Activated T-cell treated with anti-CD3 and anti-CD28 coated beads, Interleukin-2, amount 50 U/mL, for 1 hour (primary cell): ENCODE measurements at regions not wholly inside any gene's neighbourhood (a gene's known extent, or its start where the extent isn't known, plus 50 kb on each side); places are given as distances from the start of the nearest gene placed in this dataset.

ENCODE experiments used
- DNase-seq: peaks from one replicate; pipeline ENCODE4 v3.0.0-alpha.2; 2020

DNA sequence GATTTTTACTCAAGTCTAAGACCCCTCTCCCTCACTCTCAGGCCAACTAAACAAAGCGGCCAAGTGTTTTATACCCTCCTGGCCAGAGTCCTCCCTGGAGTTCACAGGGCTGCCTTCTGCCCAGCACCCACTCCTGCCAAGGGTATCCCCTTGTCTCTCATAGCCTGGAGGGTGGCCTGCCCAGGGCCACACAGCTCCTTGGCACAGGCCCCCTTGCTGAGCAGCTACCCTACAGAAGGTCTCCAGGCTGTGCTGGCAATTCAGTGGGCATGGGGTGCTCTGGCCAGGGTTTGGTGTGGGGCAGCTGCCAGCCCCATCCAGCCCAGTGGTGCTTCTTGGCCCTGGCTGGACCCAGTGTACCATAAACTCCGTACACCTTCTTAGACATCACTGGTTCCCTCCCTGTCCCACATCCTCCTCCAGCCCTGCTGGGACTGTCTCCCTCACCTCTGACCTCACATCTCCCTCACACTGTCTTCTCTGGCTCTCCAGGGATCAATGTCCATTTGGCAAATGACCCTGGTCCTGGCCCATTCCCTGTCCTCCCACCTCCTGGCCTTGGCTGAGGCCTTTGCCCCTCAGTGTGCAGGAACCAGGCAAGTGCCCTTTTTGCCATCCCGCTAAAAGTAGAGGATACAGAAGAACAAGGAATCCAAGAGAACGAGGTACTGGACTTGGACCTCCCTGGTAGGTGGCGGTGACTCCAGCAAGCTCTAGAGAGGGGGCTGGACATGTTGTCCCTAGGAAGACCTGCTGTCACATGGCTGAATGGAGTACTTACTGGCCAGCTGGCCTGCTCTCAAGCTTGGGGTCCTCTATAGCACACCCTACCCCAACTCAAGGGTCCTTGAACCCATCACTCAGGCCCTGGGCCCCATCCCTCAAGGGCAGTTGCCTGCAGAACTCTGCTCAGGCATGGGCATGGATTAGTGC lies 50.0 kb upstream of the TRPM1 start:
- no peak for DNase-seq

DNA sequence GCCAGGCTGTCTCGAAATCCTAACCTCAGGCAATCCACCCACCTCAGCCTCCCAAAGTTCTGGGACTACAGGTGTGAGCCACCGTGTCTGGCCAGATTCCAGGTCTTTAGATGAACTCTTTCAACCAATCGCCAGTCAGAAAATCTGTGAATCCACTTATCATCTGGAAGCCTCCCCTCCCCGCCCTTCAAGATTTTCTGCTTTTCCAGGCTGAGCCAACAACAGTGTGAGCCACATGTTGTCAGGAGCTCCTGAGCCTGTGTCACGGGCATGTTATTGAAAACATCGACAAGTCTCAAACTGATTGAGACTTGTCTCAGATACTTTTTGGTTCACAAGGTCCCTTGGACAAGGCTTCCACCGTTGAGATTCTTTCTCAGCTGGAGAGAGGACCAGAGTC lies 52.0 kb upstream of the TRPM1 start:
- DNase-seq = no peak

DNA sequence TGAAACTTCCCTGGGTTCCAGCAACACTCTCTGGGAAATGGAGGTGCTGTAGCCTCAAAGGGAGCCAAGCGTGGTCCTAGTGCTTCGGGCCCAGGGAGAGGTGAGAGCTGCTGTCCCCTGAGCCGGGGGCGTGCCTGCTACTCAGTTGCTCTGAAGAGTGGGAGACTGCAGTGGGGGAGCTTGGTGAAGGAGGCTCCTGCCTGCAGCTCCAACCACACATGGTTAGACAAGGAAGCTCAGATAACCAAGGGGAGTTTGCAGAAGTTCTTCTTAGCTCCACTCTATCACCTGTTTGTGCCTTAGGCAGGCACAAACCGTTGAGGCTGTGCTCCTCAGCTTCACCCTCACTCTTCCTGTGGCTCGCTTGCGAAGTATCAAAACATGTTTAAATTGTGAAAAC lies 53.6 kb upstream of the TRPM1 start:
- DNase-seq = no peak

DNA sequence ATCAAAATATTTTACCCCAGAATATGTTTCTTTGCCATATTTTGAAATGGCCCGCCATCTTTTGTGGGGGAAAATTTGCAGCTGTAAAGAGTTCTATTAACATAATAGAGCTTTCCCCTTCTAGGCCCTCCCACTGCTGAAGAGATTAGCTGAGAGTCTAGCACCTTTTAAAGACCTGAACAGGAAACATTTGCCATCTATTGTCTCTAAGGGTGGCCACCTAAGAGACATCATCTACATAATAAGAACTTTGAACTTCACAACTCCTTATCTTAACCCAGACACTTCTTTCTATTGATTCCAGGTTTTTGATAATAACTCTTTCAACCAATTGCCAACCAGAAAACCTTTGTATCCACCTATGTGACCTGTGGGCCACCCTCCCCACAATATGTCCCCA lies 54.7 kb upstream of the TRPM1 start:
- no peak for DNase-seq

DNA sequence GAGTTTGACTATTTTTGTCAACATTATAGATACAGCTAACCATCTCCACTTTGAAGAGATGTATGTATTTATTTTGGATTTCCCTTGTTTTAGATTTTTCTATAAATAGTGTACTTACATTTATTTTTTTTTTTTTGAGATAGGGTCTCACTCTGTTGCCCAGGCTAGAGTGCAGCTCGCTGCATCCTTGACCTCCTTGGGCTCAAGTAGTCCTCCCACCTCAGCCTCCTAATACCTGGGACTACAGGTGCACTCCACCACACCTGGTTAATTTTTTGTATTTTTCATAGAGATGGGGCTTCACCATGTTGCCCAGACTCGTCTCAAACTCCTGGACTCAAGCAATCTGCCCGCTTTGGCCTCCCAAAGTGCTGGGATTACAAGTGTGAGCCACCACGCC lies 55.3 kb upstream of the TRPM1 start:
- no peak for DNase-seq

DNA sequence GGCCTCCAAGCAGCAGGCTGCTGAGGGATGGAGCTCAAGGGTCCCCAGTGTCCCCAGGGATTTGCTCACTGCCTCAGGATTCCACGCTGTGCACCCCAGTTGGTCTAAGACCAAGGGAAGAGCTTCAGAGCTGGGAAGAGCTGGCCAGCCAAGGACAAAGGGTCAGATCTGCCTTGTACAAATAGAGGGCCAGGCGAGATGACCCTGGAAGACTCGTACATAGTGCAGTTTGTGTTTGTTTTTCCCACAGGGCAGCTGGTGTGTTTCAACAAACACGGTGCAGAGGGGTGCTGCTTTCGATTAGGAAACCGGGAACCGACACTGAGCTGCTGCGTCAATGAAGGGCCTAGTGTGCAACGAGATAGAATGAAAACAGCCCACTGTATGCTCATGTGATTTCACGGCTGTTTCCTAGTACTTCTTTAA lies 56.1 kb upstream of the TRPM1 start:
- DNase-seq = no peak

DNA sequence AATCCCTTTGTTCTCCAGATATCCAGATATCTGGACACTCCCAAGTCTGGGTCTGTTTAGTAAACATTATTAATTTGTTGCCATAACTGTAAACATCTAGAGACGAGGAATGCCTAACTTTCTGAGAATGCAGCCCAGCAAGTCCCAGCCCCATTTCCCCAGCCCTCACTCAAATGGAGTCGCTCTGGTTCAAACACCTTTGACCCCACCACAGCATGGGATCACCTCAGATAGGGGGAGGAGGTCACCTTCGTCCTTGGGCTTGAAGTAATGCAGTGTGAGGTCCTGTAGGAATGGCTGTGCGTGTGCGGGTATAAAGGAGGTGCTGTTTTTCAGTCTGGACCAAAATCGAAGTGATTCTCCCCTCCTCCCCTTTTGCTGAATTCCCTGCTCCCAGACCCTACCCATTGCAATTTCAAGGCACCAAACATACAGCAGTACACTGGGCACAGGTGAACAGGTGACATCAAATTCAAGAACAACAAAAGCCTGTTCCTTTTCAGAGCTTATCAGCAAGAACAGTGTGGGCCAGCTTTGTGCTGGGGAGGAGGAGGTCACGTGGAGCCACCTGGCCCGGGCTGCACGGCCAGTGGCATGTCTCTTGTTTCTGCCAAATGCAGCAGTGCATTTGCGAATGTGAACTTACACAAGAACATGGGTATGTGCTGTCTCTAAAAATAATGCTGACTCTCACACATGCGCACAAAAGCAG lies 57.5 kb upstream of the TRPM1 start:
- DNase-seq = no peak

DNA sequence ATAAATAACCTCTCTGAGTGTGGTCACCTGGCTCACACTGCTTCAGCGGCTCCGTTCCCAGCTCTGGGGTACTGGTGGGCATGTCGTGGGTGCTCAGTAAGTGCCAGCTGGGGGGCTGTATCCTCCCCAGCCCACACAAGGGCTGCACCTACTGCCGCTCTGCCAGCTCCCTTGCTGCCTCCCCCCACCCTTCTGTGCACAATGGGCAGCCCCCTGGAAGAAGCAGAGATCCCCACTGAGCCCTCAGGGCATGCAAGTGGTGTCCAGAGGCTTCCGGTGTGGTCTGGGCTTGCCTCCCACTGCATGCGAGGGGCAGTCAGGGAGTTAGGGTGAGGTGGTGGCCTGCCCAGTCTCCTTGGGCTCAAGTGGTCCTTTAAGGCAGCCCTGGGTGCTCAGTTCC lies 58.3 kb upstream of the TRPM1 start:
- no peak for DNase-seq

DNA sequence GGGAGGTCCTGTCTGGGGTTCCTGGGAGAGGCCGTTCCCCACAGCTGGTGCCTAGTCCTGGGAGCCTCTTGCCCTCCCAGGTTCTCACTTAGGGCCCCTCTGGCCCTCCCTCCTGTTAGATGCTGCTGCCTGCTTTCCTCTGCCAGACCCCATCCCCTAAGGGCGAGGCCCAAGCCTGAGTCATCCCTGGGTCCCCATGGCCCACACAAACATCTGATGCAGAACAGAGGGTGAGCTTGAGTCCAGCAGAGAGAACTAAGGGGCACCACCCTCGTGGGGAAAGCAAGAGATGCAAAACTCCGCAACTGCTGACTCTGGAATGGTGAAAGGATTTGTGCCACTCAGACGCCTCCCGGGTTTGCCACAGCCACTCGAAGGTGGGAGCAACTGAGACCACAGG lies 58.8 kb upstream of the TRPM1 start:
- DNase-seq = no peak

DNA sequence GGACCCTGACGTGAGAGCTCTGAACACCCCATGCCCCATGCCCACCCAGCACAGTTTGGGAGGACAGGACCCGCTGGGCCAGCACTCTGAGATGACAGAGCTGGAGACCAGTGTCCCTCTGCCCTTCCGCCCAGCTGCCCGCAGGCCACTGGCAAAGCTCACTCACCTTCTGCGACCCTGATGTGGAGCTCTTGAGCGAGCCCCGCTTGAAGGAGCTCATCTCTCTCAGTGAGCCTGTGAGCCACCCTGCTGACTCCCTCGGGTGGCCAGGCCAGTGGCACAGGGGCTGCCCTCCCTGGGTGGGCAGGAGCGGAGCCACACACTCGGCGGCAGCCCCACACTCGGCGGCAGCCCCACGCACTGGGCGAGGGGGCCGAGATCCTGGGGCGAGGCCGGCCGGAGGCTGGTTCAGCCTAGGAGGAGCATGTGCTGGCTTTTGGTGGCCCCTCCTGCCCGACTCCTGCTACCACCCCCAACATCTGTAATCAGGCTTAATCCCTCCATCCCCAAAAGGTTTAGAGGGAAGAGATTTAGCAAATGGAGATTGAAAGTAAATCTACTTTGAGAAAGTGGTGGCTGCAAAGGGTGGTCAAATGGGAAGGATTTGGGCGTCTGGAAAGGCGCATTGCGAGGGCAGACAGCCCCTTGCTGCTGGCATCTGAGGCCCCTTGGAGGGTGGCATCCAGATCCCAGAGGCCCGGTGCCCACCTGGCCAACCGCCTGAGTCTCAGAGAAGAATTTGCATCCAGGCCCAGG lies 59.4 kb upstream of the TRPM1 start:
- DNase-seq = no peak

DNA sequence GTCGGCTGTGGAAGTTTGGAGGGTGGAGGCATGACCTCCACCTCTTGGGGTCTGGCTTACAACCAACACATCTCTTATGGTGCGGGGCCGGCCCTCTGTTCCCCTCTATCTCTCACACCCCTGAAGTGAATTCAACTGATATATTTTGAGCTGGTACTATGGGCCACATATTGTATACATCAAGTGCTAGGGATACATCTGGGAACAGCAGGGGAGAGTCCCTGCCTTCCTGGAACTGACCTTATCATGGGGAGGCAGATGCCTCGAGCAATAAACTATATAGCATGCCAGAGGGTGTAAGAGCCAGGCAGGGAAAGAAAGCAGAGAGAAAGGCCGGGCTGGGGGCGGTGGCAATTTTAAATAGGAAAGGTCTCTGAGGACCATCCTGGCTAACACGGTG lies 60.4 kb upstream of the TRPM1 start:
- DNase-seq = no peak

DNA sequence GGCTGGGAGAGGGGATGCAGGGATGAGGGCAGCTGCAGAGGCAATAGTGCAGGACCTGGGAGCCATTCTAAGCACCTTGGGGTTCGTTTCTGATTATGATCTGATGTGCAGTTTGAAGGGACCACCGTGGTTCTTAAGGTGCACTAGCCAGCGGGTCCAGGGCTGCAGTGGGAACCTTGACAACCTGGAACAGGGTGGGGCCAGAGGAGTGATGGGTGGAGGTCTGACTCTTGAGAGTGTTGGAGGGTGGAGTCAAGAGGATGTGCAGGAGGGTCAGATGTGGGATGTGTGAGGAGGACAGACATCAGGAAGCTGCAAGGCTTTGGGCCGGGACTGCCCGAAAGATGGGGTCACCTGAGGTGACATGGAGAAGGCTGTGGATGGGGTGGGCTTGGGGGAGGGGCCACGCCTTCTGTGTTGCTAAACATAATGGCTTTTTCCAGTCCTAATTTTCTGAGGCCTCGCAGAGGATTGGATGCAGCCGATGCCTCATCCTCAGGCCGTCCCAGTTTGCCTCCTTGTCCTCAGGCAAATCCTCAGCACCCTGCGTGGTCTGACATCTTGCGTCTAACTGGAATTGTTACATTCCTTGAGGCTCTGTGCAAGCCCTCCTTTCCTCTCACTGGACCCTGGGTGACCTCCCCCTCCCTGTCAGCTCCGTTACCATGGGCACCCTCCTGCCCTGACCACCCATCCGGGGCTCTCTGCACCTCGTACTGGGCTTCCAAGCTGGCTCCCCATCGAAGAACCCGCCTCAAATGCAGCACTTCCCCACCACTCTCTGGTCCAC lies 61.4 kb upstream of the TRPM1 start:
- DNase-seq = no peak

DNA sequence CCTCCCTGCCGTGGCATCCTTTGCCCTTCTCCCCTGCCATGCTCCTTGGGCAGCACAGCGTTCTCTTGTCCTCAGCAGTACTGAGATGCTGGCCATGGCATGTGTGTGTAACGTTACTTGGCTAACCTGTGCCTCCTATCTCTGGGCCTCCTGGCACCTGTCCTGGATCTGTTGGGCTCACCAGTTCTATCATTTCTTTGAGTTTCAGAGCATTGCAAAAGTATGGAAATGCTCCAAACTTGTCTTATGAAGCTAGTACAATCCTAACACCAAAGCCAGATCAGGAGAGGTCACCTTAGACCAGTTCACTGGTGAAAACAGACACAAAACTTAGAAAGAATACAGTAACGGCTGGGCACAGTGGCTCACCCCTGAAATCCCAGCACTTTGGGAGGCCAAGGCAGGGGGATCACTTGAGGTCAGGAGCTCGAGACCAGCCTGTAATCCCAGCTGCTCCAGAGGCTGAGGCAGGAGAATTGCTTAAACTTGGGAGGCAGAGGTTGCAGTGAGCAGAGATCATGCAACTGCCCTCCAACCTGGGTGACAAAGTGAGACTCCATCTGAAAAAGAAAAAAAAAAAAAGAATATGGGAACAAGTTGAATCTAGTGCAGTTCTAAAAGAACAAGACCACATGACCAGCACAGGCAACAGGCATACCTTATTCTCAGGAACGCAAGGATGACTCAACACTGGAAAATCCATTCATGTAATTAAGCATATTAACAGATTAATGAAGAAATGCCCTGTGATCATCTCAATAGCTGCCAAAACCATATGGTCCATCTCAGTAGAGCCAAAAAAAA lies 62.4 kb upstream of the TRPM1 start:
- no peak for DNase-seq

DNA sequence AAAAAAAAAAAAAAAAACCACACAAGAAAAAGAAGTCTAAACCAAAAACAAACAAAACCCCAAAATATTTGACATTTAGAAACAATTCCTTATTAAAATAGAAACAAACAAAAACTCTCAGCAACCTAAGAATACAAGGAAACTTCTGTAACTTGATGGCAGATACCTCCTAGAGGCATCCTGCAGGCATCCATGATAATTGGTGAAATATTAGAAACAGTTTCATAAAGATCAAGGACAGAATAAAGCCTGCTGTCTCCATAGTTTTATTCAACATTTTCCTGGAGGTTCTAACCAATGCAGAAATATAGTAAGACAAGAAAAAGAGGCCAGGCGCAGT lies 63.0 kb upstream of the TRPM1 start:
- DNase-seq = no peak

DNA sequence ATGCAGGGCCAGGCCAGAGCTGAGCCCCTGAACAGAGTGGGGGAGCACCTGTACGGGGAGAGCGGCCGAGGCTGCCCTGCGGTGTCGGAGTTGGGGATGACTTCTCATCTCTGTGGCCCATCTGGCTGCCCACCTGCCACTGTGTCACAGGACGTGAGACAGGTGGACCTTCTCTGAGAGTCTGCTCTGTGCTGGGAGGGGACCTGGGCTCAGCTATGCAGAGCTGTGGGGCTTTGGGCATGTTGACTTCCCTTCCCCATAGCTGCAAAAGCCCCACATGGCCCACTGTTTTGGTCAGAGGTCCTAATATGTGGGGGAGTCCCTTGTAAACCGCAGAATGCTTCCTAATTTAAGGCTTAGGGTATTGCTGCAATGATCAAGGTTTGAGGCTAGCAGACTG lies 68.0 kb upstream of the TRPM1 start:
- DNase-seq = no peak

DNA sequence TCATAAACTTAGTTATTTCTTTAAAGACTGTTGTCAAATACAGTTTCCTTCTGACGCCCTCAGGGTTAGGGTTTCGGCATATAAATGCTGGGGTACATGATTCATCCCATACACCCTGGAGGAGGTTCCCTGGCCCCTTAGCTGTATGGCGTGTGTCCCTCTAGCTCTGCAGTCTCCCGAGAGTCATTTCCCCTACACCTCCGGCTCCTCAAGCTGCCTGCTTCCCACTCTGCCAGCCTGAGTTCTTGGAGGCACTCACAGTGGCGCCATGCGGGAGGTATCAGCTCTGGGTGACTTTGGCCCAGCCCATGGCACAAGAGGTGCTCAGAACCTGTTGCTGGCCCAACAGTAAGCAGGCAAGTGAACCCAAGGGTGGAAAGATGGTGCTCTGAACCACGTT lies 70.2 kb upstream of the TRPM1 start:
- no peak for DNase-seq

DNA sequence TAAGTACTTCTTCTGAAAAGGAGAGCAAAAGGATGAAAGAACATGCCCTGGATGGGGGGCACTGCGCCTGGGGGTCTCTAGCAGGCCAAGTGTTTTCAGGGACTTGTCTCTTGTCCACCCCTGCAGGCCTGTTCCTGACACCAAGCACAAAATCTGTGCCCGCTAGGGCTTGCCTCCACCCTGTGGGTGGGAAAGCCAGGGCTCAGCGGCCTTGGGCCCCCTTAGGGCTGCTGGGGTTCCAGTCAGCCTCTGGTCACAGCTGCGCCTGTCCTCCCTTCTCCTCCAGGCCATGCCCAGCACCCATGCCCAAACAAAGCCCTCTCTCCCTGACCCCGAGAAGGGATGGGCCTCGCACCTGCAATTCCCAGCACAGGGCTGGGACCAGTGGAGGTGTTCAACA lies 71.1 kb upstream of the TRPM1 start:
- no peak for DNase-seq

DNA sequence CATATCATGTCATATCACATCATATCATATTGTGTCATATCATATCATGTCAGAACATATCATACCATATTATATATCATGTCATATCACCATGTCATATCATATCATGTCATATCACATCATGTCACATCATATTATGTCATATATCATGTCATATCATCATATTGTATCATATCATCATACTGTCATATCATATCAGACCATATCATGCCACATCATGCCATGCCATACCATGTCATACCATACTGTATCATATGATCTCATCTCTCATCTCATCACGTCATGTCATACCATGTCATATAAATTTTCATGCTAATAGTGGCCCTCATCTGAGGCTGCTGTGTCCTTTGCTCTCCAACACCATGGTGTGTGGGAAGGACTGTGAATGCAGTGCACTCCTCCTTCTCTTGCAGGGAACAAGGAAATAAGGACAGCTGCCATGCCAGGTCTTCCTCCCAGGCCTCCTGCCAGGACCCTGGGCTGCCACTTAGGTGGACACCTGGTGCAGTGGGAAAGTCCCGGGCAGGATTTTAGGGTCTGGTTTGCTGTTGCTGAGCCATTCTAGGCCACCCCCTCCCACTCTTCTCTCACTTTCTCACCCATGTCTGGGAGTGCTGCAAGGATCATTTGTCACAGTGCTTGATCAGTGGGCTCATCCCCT lies 72.4 kb upstream of the TRPM1 start:
- no peak for DNase-seq

DNA sequence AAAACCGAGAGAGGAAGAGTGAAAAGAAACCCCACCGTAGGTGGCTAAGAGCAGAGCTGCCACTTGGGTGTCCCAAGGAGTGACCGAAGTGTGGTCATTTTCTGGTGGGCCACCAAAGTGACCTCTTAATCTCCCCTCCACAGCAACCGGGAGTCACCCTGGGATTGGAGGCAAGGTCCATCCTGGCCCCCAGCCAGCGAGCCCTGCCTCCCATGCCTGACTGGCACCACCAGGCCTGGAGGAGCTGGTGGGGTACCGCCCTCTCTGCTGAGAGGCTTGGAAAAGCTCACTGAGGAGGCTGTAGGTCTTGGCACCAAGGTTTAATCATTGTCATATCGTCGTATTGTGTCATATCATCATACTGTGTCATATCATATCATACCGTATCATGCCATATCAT lies 74.0 kb upstream of the TRPM1 start:
- no peak for DNase-seq

DNA sequence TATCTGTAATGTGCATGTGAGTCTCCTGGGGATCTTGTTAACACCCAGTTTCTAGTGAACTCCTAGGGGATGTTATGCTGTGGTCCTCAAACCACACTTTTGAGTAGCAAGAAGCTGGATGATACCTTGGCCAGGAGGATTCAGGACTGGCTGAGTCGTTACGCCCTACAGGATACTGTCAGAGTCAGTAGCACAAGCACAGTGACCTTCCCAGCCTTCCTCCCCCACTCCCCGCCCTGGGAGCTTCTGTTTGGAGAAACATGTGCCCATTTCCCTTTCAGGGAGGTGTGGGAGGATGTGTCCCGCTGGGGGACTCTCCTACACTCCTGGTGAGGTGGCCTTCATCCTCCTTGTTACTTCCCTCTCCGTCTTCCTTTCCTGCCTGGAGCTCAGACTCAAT lies 76.4 kb upstream of the TRPM1 start:
- DNase-seq = no peak

DNA sequence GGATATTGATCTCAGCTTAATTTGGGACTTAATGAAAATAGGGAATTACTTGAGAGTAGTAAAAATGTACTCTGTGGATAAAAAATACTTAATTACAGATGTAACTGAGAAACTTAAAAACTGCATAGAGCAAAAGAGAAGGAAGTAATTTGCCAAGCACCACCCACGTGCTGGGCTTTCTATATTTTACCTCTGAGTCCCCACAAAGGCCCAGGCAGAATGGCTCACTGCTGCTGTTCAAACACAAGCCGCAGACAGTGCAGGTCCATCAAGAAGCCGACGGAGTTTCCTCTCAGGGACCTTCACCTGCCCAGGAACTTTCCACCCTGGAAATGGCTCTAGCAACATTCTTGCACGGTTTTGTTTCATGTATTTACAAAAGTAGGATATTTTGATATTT lies 77.2 kb upstream of the TRPM1 start:
- DNase-seq = no peak

DNA sequence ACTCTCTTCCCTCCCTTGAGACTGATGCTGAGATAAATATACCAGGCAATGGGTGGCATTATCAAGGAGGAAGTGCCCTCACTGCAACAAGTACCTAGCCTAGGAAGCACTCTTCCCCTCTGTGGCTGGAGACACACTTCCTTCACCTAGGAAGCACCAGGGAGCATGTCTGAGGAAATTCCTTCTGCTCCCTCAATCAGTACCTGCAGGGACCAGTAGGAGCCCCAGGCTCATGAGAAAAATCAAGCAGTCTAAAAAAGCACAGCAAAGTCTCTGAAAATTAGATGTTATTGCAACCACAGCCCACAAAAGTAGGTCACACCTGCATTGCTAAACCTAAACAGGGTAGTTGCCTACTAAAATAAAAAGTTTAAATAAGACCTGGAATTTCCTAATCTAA lies 78.2 kb upstream of the TRPM1 start:
- DNase-seq = no peak
